ENCODE measurements at regions not wholly inside any gene's neighbourhood (a gene's known extent, or its start where the extent isn't known, plus 50 kb on each side); places are given as distances from the start of the nearest gene placed in this dataset.

DNA sequence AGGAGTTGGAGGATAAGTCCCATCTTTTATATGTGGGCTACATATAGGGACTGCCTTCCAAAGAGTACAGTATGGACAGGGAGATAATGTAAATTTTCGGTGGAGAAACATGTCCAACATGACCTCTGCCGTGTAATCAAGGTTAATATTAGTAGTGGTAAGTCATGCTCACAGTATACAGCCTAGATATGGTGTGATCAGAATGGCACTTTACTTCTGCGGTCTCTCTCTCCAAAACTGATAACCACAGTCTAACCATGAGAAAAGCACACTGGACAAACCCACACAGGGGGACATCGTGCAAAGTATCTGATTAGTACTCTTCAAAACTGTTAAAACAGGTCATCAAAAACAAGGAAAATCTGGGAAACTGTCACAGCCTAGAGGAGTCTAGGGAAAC lies 66.6 kb upstream of the PLCL2 start:
- TF ChIP-seq, protein P1, sequence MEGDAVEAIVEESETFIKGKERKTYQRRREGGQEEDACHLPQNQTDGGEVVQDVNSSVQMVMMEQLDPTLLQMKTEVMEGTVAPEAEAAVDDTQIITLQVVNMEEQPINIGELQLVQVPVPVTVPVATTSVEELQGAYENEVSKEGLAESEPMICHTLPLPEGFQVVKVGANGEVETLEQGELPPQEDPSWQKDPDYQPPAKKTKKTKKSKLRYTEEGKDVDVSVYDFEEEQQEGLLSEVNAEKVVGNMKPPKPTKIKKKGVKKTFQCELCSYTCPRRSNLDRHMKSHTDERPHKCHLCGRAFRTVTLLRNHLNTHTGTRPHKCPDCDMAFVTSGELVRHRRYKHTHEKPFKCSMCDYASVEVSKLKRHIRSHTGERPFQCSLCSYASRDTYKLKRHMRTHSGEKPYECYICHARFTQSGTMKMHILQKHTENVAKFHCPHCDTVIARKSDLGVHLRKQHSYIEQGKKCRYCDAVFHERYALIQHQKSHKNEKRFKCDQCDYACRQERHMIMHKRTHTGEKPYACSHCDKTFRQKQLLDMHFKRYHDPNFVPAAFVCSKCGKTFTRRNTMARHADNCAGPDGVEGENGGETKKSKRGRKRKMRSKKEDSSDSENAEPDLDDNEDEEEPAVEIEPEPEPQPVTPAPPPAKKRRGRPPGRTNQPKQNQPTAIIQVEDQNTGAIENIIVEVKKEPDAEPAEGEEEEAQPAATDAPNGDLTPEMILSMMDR (IDR thresholded peaks at IDR 0.05; ENCODE audit: insufficient read depth, low read length, severe bottlenecking), result no peak
- DNase-seq (ENCODE audit: low read depth), result no peak
- no peaks in the 10 kb centered on the region for H3K36me3 ChIP-seq (ENCODE audit: control insufficient read depth, insufficient read depth, low read length)
- no peak for FAIRE-seq
- H3K4me3 ChIP-seq (ENCODE audit: low read depth, low read length), result no peak overlapping the region
- no peaks in the 10 kb centered on the region for H3K27me3 ChIP-seq (ENCODE audit: control insufficient read depth, insufficient read depth, low read length)

DNA sequence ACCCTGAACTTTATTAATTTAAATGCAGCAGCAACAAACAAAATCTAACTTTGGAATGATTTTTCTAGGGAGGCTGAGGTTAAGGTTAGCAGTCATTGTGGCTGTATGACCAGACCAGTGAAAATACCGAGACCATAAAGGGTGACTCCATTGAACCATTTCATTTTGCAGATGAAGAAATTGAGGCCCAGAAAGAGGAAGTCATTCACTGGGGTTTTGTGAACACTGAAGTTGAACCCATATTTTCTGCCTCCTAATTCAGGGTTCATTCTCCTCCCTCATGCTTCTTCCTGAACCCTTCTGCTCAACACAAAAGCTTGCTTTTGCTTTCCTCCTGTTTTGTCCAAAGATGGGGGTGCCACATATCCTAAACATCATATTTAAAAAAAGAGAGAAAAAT lies 65.8 kb upstream of the PLCL2 start:
- no peak for FAIRE-seq
- TF ChIP-seq, protein P1 (IDR thresholded peaks at IDR 0.05; ENCODE audit: insufficient read depth, low read length, severe bottlenecking), result no peak
- Histone ChIP-seq H3K36me3 (ENCODE audit: control insufficient read depth, insufficient read depth, low read length) (no peaks in the 10 kb centered on the region), H3K27me3 (ENCODE audit: control insufficient read depth, insufficient read depth, low read length) (no peaks in the 10 kb centered on the region), H3K4me3 (ENCODE audit: low read depth, low read length) (no peak overlapping the region)
- DNase-seq (ENCODE audit: low read depth), result no peak

DNA sequence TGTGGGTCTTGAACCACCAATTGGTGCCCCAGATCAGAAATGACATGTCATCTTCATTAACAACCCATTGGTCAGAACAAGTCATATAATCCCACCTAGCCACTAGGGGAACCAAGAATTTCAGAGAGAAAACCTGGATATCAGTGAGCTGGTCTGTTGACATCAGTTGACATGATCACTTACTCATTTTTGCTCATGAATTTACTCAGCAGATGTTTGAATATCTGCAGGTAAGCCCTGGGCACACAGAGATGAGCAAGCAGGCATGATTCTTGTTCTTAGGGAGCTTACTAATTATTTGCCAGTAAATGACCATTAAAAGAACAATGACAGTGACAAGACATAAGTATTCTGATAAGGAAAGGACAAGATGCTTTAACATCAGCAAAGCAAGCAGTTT lies 64.3 kb upstream of the PLCL2 start:
- H3K4me3 ChIP-seq (ENCODE audit: low read depth, low read length), result no peak overlapping the region
- TF ChIP-seq, protein P1 (IDR thresholded peaks at IDR 0.05; ENCODE audit: insufficient read depth, low read length, severe bottlenecking), result no peak
- H3K27me3 ChIP-seq (ENCODE audit: control insufficient read depth, insufficient read depth, low read length), result no peaks in the 10 kb centered on the region
- DNase-seq (ENCODE audit: low read depth) (no peak), FAIRE-seq (no peak)
- no peaks in the 10 kb centered on the region for H3K36me3 ChIP-seq (ENCODE audit: control insufficient read depth, insufficient read depth, low read length)

DNA sequence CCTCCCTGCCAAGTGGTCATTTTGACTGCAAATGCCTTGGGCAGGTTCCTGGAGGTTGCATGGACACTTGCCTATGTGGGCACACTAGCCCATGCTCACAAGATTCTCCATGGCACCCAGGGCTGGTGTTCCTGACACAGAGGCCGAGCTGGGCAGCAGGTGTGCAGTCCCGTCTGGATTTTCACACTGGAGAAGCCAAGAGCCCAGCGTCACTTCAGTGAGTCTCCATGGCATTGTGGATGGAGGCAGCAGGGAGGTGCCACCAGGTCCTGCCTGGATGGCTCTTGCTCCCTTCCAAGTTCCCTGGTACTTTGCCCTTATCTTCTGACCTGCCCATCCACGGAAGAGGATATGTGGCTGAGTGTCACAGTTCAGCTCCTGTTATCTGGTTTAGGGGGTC lies 63.7 kb upstream of the PLCL2 start:
- no peaks in the 10 kb centered on the region for H3K36me3 ChIP-seq (ENCODE audit: control insufficient read depth, insufficient read depth, low read length)
- TF ChIP-seq, protein P1 (IDR thresholded peaks at IDR 0.05; ENCODE audit: insufficient read depth, low read length, severe bottlenecking), result no peak
- H3K4me3 ChIP-seq (ENCODE audit: low read depth, low read length), result no peak overlapping the region

DNA sequence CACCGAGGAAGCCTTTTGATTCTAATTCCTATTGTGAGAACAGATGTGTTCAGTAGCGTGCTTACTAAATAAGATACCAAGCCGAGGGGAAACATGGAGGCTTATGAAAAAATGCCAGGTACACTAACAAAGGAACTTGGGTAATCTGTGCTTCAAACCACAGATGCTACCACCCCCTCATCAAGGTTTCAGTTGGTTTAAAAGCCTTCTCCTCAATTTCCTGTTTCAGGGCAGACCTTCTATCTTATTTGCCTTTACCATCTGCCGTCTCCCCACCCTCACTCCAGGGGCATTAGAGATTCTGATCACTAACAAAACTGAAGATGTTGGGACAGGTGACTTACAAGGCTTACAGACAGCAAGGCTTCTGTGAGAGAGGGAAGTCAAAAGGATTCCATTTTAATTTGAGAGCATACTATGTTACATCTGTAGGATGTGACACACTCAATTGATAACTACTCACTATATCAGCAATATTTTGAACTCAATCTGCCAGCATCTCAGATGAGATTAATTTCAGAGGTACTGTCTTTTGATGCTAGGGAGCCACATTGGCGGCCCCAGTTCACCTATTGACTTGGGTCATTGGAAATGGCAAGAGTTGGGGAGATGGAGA lies 60.6 kb upstream of the PLCL2 start:
- Histone ChIP-seq H3K27me3 (ENCODE audit: control insufficient read depth, insufficient read depth, low read length) (no peaks in the 10 kb centered on the region), H3K36me3 (ENCODE audit: control insufficient read depth, insufficient read depth, low read length) (no peaks in the 10 kb centered on the region), H3K4me3 (ENCODE audit: low read depth, low read length) (no peak overlapping the region)
- no peak for FAIRE-seq
- DNase-seq (ENCODE audit: low read depth), result no peak
- TF ChIP-seq, protein P1 (IDR thresholded peaks at IDR 0.05; ENCODE audit: insufficient read depth, low read length, severe bottlenecking), result no peak

More for the DNA sequence above, 63.7 kb upstream of the PLCL2 start:
- no peak for FAIRE-seq
- no peaks in the 10 kb centered on the region for H3K27me3 ChIP-seq (ENCODE audit: control insufficient read depth, insufficient read depth, low read length)
- no peak for DNase-seq (ENCODE audit: low read depth)

DNA sequence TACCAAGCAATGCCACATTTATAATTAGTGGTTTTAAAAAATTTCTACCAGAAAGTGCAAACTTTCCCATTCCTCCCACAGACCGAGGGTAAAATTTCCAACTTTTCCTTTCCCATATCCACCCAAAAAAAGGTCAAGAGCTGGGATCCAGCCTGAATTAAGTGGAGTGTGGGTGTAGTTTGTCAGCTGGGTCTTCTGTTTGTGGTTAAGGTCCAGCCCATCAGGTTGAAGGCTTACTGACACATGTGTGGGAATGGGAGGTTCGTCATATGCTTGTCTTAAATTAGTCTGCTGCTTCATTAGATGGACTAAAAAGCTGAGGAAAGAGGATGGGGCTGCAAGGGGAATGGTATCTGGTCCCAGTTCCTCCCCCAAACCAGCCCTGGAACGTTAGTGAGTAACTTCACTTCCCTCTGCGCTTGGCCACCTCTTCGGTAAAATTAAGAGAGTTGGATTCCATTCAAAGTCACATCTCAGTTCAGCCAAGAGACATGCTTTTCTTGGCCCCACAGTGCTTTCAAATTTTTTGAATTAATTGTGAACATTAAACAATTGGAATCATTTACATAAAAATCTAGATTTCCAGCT lies 59.0 kb upstream of the PLCL2 start:
- TF ChIP-seq, protein P1 (IDR thresholded peaks at IDR 0.05; ENCODE audit: insufficient read depth, low read length, severe bottlenecking), result no peak

More for the DNA sequence above, 59.0 kb upstream of the PLCL2 start:
- Histone ChIP-seq H3K36me3 (ENCODE audit: control insufficient read depth, insufficient read depth, low read length) (no peaks in the 10 kb centered on the region), H3K27me3 (ENCODE audit: control insufficient read depth, insufficient read depth, low read length) (no peaks in the 10 kb centered on the region), H3K4me3 (ENCODE audit: low read depth, low read length) (no peak overlapping the region)
- FAIRE-seq, result no peak
- DNase-seq (ENCODE audit: low read depth), result no peak
